ENCODE measurements at regions not wholly inside any gene's neighbourhood (a gene's known extent, or its start where the extent isn't known, plus 50 kb on each side); places are given as distances from the start of the nearest gene placed in this dataset.

DNA sequence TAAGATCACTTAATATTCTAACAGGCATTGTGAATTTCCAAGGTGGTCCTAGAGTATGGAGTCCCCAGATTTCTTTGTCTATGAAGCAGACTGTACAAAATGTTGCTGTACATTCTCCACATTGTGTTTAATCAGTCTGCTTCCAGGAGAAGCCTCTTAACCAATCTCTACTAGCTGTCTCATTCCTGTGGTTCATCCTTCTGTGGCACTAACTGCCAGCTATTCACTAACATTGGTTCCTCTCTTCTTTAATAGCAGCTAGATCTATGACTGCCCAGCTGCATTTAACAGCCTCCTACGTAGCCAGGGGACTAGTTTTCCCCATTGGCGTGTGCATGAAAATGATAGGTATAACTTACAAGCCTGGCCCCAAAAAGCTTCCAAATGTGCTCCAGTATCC lies 395.4 kb downstream of the SAMD5 start:
- Mint-ChIP-seq H3K27me3 (no peaks in the 10 kb centered on the region), H3K4me3 (no peak overlapping the region), H3K9me3 (no peaks in the 10 kb centered on the region), H3K27ac (no peak overlapping the region), H3K36me3 (ENCODE audit: low read depth) (no peaks in the 10 kb centered on the region), H3K4me1 (ENCODE audit: low read depth) (no peaks in the 10 kb centered on the region)
- H3K9me3 ChIP-seq (ENCODE audit: control insufficient read depth in 1 of 2, insufficient read depth in 1 of 2, low read length in 2 of 2): no peaks in the 10 kb centered on the region
- no peaks in the 10 kb centered on the region for H3K4me1 ChIP-seq (ENCODE audit: insufficient read depth, low read length)
- CTCF ChIA-PET: no interaction called here
- no peaks in the 10 kb centered on the region for H3K36me3 ChIP-seq (ENCODE audit: insufficient read depth, low read length)
- intact Hi-C loops (cut with DNase I, micrococcal nuclease): no loop called here
- H3K4me3 ChIP-seq (ENCODE audit: low read length): no peak overlapping the region
- DNase-seq: no peak
- no peaks in the 10 kb centered on the region for H3K27me3 ChIP-seq (ENCODE audit: control insufficient read depth in 1 of 2, insufficient read depth in 2 of 2, low read length in 2 of 2)
- no peak for TF ChIP-seq CTCF (IDR thresholded peaks at IDR 0.05)
- POLR2A ChIA-PET: no interaction called here
- no peak for ATAC-seq (ENCODE audit: poor library complexity)
- H3K27ac ChIP-seq (ENCODE audit: low read depth in 1 of 2, low read length in 2 of 2): no peak overlapping the region

GRCh38 chr6:147904416-147904815 lies 395.9 kb downstream of the SAMD5 start:
- Mint-ChIP-seq H3K36me3 (ENCODE audit: low read depth) (no peaks in the 10 kb centered on the region), H3K4me1 (ENCODE audit: low read depth) (no peaks in the 10 kb centered on the region), H3K4me3 (no peak overlapping the region), H3K9me3 (no peaks in the 10 kb centered on the region), H3K27ac (no peak overlapping the region), H3K27me3 (no peaks in the 10 kb centered on the region)
- ChIA-PET POLR2A (no interaction called here), CTCF (no interaction called here)
- ATAC-seq (ENCODE audit: poor library complexity) (no peak), DNase-seq (no peak)
- Histone ChIP-seq H3K36me3 (ENCODE audit: insufficient read depth, low read length) (no peaks in the 10 kb centered on the region), H3K27ac (ENCODE audit: low read depth in 1 of 2, low read length in 2 of 2) (no peak overlapping the region), H3K9me3 (ENCODE audit: control insufficient read depth in 1 of 2, insufficient read depth in 1 of 2, low read length in 2 of 2) (no peaks in the 10 kb centered on the region), H3K4me3 (ENCODE audit: low read length) (no peak overlapping the region), H3K4me1 (ENCODE audit: insufficient read depth, low read length) (no peaks in the 10 kb centered on the region), H3K27me3 (ENCODE audit: control insufficient read depth in 1 of 2, insufficient read depth in 2 of 2, low read length in 2 of 2) (no peaks in the 10 kb centered on the region)
- intact Hi-C loops (cut with DNase I, micrococcal nuclease): no loop called here
- no peak for TF ChIP-seq CTCF (IDR thresholded peaks at IDR 0.05)

DNA sequence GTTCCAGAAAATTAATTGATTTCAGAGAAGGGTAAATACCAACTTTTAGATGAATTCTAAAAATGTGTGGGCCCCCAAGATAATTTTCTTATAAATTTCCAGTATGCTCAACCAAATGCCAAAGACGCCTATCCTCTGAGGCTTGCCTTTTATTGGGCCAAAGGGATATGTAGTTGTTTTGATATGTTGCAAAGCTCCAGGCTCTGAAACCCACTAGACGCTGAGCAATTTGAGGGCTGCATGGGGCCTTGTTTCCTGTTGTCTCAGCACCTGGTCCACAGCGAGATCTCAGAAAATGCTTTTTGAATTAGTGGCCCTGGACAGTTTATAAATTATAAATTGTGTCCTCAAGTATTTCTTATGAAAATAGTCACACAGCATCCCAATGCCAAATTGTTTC lies 397.2 kb downstream of the SAMD5 start:
- Mint-ChIP-seq H3K36me3 (ENCODE audit: low read depth) (no peaks in the 10 kb centered on the region), H3K9me3 (no peaks in the 10 kb centered on the region), H3K4me1 (ENCODE audit: low read depth) (no peaks in the 10 kb centered on the region), H3K27ac (no peak overlapping the region), H3K4me3 (no peak overlapping the region), H3K27me3 (no peaks in the 10 kb centered on the region)
- Histone ChIP-seq H3K27ac (ENCODE audit: low read depth in 1 of 2, low read length in 2 of 2) (no peak overlapping the region), H3K4me3 (ENCODE audit: low read length) (no peak overlapping the region), H3K9me3 (ENCODE audit: control insufficient read depth in 1 of 2, insufficient read depth in 1 of 2, low read length in 2 of 2) (peaks cover 0 to 4% of the 10 kb centered on the region in 2 experiments), H3K36me3 (ENCODE audit: insufficient read depth, low read length) (no peaks in the 10 kb centered on the region), H3K27me3 (ENCODE audit: control insufficient read depth in 1 of 2, insufficient read depth in 2 of 2, low read length in 2 of 2) (no peaks in the 10 kb centered on the region), H3K4me1 (ENCODE audit: insufficient read depth, low read length) (no peaks in the 10 kb centered on the region)
- no peak for ATAC-seq (ENCODE audit: poor library complexity)
- TF ChIP-seq CTCF (IDR thresholded peaks at IDR 0.05): no peak
- CTCF ChIA-PET: no interaction called here
- intact Hi-C loops (cut with DNase I, micrococcal nuclease): no loop called here
- POLR2A ChIA-PET: no interaction called here
- no peak for DNase-seq

All from CD4-positive, alpha-beta T cell (primary cell).